Retinal pigment epithelial cell (primary cell): ENCODE measurements at regions not wholly inside any gene's neighbourhood (a gene's known extent, or its start where the extent isn't known, plus 50 kb on each side); places are given as distances from the start of the nearest gene placed in this dataset.

Experiments
- DNase-seq: peaks from one replicate; pipeline ENCODE4 v3.0.0-alpha.2; 2010; ENCODE audit warnings: low read depth
- H3K4me3 ChIP-seq: 2 replicates; pipeline ENCODE4 v1.5.1; 2011; ENCODE audit warnings: mild to moderate bottlenecking, low read length, control low read depth, moderate library complexity
- CTCF ChIP-seq: conservative IDR thresholded peaks from 2 replicates; pipeline ENCODE4 v1.5.1; 2011; ENCODE audit warnings: low read depth, low read length, control low read depth, inconsistent platforms

GRCh38 chr10:83153714-83154113, 985.6 kb upstream of the GHITM start:
- TF ChIP-seq CTCF, result no peak
- H3K4me3 ChIP-seq, result no peak overlapping the region
- DNase-seq, result no peak

- H3K4me3 ChIP-seq, result no peak overlapping the region
- no peak for DNase-seq
- TF ChIP-seq CTCF, result no peak
These were observed 975.2 kb upstream of the GHITM start for GRCh38 chr10:83164156-83164555.

GRCh38 chr10:83165265-83165664, 974.0 kb upstream of the GHITM start:
- DNase-seq, result no peak
- H3K4me3 ChIP-seq, result no peak overlapping the region
- TF ChIP-seq CTCF, result no peak

GRCh38 chr10:83166344-83166743, 973.0 kb upstream of the GHITM start:
- TF ChIP-seq CTCF, result peak; percentile 53
- DNase-seq, result peak; percentile 7
- H3K4me3 ChIP-seq, result no peak overlapping the region

GRCh38 chr10:83167081-83167480, 972.2 kb upstream of the GHITM start:
- DNase-seq, result no peak
- no peak for TF ChIP-seq CTCF
- no peak overlapping the region for H3K4me3 ChIP-seq

GRCh38 chr10:83176901-83177300, 962.4 kb upstream of the GHITM start:
- no peak for TF ChIP-seq CTCF
- no peak overlapping the region for H3K4me3 ChIP-seq

GRCh38 chr10:83178526-83178925, 960.8 kb upstream of the GHITM start:
- no peak for DNase-seq
- no peak for TF ChIP-seq CTCF
- no peak overlapping the region for H3K4me3 ChIP-seq

More at GRCh38 chr10:83176901-83177300, 962.4 kb upstream of the GHITM start:
- DNase-seq, result no peak
